ENCODE measurements at regions not wholly inside any gene's neighbourhood (a gene's known extent, or its start where the extent isn't known, plus 50 kb on each side); places are given as distances from the start of the nearest gene placed in this dataset.

GRCh38 chrX:9414416-9414815, 50.4 kb upstream of the TBL1X start:
- POLR2A ChIA-PET = no interaction called here
- CTCF ChIA-PET = no interaction called here
- TF ChIP-seq, protein P1, sequence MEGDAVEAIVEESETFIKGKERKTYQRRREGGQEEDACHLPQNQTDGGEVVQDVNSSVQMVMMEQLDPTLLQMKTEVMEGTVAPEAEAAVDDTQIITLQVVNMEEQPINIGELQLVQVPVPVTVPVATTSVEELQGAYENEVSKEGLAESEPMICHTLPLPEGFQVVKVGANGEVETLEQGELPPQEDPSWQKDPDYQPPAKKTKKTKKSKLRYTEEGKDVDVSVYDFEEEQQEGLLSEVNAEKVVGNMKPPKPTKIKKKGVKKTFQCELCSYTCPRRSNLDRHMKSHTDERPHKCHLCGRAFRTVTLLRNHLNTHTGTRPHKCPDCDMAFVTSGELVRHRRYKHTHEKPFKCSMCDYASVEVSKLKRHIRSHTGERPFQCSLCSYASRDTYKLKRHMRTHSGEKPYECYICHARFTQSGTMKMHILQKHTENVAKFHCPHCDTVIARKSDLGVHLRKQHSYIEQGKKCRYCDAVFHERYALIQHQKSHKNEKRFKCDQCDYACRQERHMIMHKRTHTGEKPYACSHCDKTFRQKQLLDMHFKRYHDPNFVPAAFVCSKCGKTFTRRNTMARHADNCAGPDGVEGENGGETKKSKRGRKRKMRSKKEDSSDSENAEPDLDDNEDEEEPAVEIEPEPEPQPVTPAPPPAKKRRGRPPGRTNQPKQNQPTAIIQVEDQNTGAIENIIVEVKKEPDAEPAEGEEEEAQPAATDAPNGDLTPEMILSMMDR (IDR thresholded peaks at IDR 0.05; ENCODE audit: control extremely low read depth, extremely low read depth, low read depth, missing control alignments) = no peak
- no peak for DNase-seq (ENCODE audit: extremely low spot score)

Data from GM10248 (cell line).